ENCODE measurements at regions not wholly inside any gene's neighbourhood (a gene's known extent, or its start where the extent isn't known, plus 50 kb on each side); places are given as distances from the start of the nearest gene placed in this dataset.

DNA sequence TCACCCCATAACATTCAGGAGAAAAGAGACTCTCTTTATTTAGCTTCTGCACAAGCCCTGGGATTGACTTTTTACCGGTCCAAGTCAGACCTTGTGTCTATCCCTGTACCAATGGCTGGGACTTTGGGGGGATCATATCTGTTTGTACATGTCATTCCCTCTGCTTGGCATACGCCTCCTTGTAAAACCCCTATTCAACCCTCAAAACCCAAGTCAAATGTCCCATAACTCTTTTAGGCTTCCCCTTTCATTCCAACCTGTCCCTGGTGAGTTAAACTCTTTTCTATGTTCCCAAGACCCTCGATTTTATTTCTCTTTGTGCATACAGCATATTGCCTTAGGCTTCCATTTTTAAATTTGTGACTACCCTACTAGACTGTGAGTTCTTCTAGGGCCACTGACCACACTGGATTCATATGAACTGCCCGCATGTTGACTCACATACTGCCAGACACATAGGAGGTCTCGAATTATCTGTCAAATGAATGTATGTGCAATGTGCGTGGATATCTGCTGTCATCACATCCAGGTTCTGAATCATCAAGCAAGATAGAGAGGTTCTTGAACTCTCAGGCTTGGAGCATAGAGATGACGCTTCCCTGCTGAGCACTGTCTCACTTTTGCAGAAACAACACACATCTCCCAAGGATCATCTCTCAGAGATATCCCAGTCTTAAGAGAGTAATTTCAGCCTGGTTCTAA, 548.6 kb upstream of the TBX3 start:
- H3K9me3 ChIP-seq = no peaks in the 10 kb centered on the region
- DNase-seq (no peak), ATAC-seq (no peak)
- H3K4me3 ChIP-seq = no peak overlapping the region
- WGBS, 2 donors = 66 to 74% methylated on average over 7 of the region's 7 CpGs
- intact Hi-C loops (cut with DNase I) = no loop called here
- no peak for TF ChIP-seq POLR2A (IDR thresholded peaks at IDR 0.05)
- TF ChIP-seq, protein P1, sequence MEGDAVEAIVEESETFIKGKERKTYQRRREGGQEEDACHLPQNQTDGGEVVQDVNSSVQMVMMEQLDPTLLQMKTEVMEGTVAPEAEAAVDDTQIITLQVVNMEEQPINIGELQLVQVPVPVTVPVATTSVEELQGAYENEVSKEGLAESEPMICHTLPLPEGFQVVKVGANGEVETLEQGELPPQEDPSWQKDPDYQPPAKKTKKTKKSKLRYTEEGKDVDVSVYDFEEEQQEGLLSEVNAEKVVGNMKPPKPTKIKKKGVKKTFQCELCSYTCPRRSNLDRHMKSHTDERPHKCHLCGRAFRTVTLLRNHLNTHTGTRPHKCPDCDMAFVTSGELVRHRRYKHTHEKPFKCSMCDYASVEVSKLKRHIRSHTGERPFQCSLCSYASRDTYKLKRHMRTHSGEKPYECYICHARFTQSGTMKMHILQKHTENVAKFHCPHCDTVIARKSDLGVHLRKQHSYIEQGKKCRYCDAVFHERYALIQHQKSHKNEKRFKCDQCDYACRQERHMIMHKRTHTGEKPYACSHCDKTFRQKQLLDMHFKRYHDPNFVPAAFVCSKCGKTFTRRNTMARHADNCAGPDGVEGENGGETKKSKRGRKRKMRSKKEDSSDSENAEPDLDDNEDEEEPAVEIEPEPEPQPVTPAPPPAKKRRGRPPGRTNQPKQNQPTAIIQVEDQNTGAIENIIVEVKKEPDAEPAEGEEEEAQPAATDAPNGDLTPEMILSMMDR (IDR thresholded peaks at IDR 0.05) = no peak
- H3K27me3 ChIP-seq = no peaks in the 10 kb centered on the region
- H3K27ac ChIP-seq = no peak overlapping the region
- no peaks in the 10 kb centered on the region for H3K4me1 ChIP-seq
- no peaks in the 10 kb centered on the region for H3K36me3 ChIP-seq (replicated peaks in 1 of 2; ENCODE audit: insufficient read depth in 1 of 2, low read depth in 2 of 2)

DNA sequence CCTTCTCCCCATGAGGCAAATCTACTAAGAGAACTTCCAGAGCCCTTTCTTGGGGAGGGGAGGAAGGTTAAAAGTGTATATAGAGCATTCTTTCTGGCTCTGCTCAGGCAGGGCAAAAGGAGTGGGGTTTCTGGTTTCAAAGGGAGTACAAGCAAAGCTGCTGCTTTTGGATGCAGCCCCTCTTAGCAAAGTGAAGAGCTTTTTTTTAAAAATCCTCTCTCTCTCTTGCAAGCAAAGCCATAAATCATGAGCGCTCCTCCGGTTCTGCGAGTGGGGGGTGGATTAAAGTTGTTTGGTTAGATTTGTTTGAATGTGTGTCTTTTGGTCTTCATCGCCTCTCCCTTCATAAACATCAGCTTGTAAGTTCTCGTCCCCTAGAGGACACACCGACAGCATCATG, 546.6 kb upstream of the TBX3 start:
- DNase-seq = no peak
- no peak for ATAC-seq

DNA sequence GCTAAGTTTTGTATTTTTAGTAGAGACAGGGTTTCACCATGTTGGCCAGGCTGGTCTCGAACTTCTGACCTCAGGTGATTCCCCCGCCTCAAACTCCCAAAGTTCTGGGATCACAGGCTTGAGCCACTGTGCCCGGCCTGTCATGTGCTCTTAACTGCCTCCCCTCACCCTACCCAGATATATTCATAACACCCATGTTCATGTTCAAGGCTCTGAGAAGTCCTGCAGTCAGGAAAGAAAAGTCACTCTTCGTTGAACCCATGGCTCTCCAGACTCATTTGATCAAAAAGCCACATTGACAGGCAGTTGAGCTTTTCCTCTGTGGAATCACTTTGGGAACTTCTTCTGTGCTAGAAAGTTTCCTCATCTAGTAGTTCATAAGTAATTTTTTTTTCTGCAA, 545.5 kb upstream of the TBX3 start:
- H3K4me3 ChIP-seq = no peak overlapping the region
- H3K36me3 ChIP-seq (replicated peaks in 1 of 2; ENCODE audit: insufficient read depth in 1 of 2, low read depth in 2 of 2) = no peaks in the 10 kb centered on the region
- H3K27ac ChIP-seq = no peak overlapping the region
- H3K9me3 ChIP-seq = no peaks in the 10 kb centered on the region
- intact Hi-C loops (cut with DNase I) = no loop called here
- TF ChIP-seq POLR2A (IDR thresholded peaks at IDR 0.05) = no peak
- TF ChIP-seq, protein P1 (IDR thresholded peaks at IDR 0.05) = no peak
- H3K27me3 ChIP-seq = no peaks in the 10 kb centered on the region
- 69 to 85% methylated on average over 4 of the region's 4 CpGs for WGBS, 2 donors
- no peaks in the 10 kb centered on the region for H3K4me1 ChIP-seq
- no peak for DNase-seq
- no peak for ATAC-seq

More for the DNA sequence above, 546.6 kb upstream of the TBX3 start:
- Histone ChIP-seq H3K27ac (no peak overlapping the region), H3K27me3 (no peaks in the 10 kb centered on the region), H3K36me3 (replicated peaks in 1 of 2; ENCODE audit: insufficient read depth in 1 of 2, low read depth in 2 of 2) (no peaks in the 10 kb centered on the region), H3K4me3 (no peak overlapping the region), H3K9me3 (no peaks in the 10 kb centered on the region), H3K4me1 (no peaks in the 10 kb centered on the region)
- 15 to 16% methylated on average over 6 of the region's 6 CpGs for WGBS, 2 donors
- no peak for TF ChIP-seq POLR2A (IDR thresholded peaks at IDR 0.05)
- TF ChIP-seq, protein P1 (IDR thresholded peaks at IDR 0.05) = no peak
- intact Hi-C loops (cut with DNase I) = no loop called here

DNA sequence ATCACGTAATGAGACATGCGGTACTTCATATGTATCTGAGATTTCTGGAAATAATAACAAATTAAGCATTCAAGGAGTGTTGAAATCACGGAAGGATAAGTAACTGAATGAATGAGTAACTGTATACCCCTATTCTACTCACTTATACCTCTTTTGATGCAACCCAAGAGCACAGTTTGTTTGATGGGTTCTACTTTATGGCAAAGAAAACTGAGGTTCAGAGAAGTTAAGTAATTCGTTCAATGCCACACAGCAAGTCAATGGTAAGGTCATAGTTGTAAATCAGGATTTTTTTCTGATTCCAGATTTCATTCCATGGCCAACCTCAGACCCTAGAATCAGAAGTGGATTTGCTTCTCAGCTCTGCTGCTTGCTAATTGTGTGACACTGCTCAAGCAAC, 544.5 kb upstream of the TBX3 start:
- no peak overlapping the region for H3K4me3 ChIP-seq
- TF ChIP-seq POLR2A (IDR thresholded peaks at IDR 0.05) = no peak
- TF ChIP-seq, protein P1 (IDR thresholded peaks at IDR 0.05) = no peak
- H3K27ac ChIP-seq = no peak overlapping the region
- intact Hi-C loops (cut with DNase I) = no loop called here
- ATAC-seq = no peak
- DNase-seq = no peak
- WGBS, 2 donors = 71 to 76% methylated on average over 4 of the region's 4 CpGs
- H3K9me3 ChIP-seq = no peaks in the 10 kb centered on the region
- H3K27me3 ChIP-seq = no peaks in the 10 kb centered on the region
- no peaks in the 10 kb centered on the region for H3K36me3 ChIP-seq (replicated peaks in 1 of 2; ENCODE audit: insufficient read depth in 1 of 2, low read depth in 2 of 2)
- no peaks in the 10 kb centered on the region for H3K4me1 ChIP-seq

DNA sequence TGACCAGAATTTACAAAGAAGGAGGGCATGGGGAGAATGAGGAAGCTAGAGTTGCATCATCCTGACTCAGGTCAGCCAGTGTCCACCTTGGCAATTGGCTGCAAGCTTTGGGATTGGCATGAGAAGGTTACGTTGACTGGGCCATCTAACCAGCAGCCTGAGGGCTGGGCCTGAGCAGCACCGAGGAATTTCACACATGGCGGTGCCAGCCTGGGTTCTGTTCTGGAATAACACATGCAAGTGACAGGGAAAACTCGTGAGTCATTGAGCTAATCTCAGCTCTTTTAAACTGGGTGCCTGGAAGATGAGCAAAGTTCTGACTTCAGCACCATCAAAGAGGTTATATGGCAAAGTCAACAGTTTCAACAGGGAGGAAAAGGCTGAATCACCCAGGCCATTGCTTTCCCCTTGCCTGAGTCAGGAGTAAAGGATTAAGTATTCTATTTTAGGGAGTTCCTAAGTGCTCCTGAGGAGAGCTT, 543.2 kb upstream of the TBX3 start:
- Histone ChIP-seq H3K27ac (no peak overlapping the region), H3K27me3 (no peaks in the 10 kb centered on the region), H3K4me3 (no peak overlapping the region), H3K9me3 (no peaks in the 10 kb centered on the region), H3K36me3 (replicated peaks in 1 of 2; ENCODE audit: insufficient read depth in 1 of 2, low read depth in 2 of 2) (no peaks in the 10 kb centered on the region), H3K4me1 (no peaks in the 10 kb centered on the region)
- no peak for ATAC-seq
- intact Hi-C loops (cut with DNase I) = no loop called here
- no peak for DNase-seq
- 67 to 86% methylated on average over 4 of the region's 4 CpGs for WGBS, 2 donors
- TF ChIP-seq, protein P1 (IDR thresholded peaks at IDR 0.05) = no peak
- no peak for TF ChIP-seq POLR2A (IDR thresholded peaks at IDR 0.05)
